Liver (tissue), 3 donors: ENCODE measurements at regions not wholly inside any gene's neighbourhood (a gene's known extent, or its start where the extent isn't known, plus 50 kb on each side); places are given as distances from the start of the nearest gene placed in this dataset.

Source experiments
- EGR1 ChIP-seq, 2 donors: IDR thresholded peaks; 2 replicates each; pipeline ENCODE4 v1.6.1; 2016 to 2018; ENCODE audit warnings: antibody characterized with exemption in 2 of 2, low read depth in 2 of 2
- GABPA ChIP-seq, 2 donors: IDR thresholded peaks in 1 of 2; conservative IDR thresholded peaks in 1 of 2; 2 replicates each; pipeline ENCODE4 v1.6.1; 2016; ENCODE audit warnings: antibody characterized with exemption in 2 of 2, mild to moderate bottlenecking in 1 of 2, moderate library complexity in 1 of 2
- NR2F2 ChIP-seq: IDR thresholded peaks from 2 replicates; pipeline ENCODE4 v1.6.1; 2016; ENCODE audit warnings: antibody characterized with exemption
- TF ChIP-seq, protein P1 (sequence below): fragments of 150-350 bp; IDR thresholded peaks from 2 replicates; pipeline ENCODE4 v1.5.1; 2017; ENCODE audit warnings: improper control_type of control experiment, low read depth, low read length; ENCODE audit not compliant: missing input control
- TF ChIP-seq, protein P2 (sequence below): IDR thresholded peaks from 2 replicates; pipeline ENCODE4 v1.6.1; 2016; ENCODE audit warnings: antibody characterized with exemption
- donor health status: healthy.
- donor health status: healthy.

DNA sequence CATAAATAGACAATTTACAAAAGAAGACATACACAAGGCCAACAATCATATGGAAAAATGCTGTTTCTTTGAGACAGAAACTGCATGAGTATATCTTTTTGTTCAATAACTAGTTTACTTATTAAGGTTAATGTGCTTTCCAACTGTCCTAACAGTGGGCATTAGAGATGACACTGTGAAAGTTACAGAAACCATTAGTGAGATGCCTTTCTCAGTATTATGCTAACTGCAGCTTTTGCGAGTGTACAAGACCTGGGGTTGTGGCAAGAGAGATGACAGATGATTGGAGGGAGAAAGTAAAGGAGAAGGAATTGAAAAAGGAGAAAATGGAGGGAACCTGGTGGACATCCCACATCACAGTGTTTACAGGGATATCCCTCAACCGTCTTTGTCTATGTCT is 640.5 kb downstream of the ZPLD1 start:
- TF ChIP-seq, protein P1, sequence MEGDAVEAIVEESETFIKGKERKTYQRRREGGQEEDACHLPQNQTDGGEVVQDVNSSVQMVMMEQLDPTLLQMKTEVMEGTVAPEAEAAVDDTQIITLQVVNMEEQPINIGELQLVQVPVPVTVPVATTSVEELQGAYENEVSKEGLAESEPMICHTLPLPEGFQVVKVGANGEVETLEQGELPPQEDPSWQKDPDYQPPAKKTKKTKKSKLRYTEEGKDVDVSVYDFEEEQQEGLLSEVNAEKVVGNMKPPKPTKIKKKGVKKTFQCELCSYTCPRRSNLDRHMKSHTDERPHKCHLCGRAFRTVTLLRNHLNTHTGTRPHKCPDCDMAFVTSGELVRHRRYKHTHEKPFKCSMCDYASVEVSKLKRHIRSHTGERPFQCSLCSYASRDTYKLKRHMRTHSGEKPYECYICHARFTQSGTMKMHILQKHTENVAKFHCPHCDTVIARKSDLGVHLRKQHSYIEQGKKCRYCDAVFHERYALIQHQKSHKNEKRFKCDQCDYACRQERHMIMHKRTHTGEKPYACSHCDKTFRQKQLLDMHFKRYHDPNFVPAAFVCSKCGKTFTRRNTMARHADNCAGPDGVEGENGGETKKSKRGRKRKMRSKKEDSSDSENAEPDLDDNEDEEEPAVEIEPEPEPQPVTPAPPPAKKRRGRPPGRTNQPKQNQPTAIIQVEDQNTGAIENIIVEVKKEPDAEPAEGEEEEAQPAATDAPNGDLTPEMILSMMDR, result no peak
- TF ChIP-seq EGR1 (IDR thresholded peaks at IDR 0.05; ENCODE audit: low read depth in 2 of 2) (no peak), NR2F2 (no peak), GABPA (IDR thresholded peaks at IDR 0.05 in 1 of 2, conservative IDR thresholded peaks at IDR 0.05 in 1 of 2) (no peak)
- TF ChIP-seq, protein P2, sequence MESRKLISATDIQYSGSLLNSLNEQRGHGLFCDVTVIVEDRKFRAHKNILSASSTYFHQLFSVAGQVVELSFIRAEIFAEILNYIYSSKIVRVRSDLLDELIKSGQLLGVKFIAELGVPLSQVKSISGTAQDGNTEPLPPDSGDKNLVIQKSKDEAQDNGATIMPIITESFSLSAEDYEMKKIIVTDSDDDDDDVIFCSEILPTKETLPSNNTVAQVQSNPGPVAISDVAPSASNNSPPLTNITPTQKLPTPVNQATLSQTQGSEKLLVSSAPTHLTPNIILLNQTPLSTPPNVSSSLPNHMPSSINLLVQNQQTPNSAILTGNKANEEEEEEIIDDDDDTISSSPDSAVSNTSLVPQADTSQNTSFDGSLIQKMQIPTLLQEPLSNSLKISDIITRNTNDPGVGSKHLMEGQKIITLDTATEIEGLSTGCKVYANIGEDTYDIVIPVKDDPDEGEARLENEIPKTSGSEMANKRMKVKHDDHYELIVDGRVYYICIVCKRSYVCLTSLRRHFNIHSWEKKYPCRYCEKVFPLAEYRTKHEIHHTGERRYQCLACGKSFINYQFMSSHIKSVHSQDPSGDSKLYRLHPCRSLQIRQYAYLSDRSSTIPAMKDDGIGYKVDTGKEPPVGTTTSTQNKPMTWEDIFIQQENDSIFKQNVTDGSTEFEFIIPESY, result no peak
